ENCODE measurements at regions not wholly inside any gene's neighbourhood (a gene's known extent, or its start where the extent isn't known, plus 50 kb on each side); places are given as distances from the start of the nearest gene placed in this dataset.

- TF ChIP-seq FOXM1 (IDR thresholded peaks at IDR 0.05; ENCODE audit: borderline replicate concordance, low read depth) (no peak), TEAD4 (IDR thresholded peaks at IDR 0.05) (no peak), REST (IDR thresholded peaks at IDR 0.05; ENCODE audit: low read depth) (no peak), USF1 (IDR thresholded peaks at IDR 0.05) (no peak), TAF1 (IDR thresholded peaks at IDR 0.05; ENCODE audit: low read depth) (no peak), CEBPB (IDR thresholded peaks at IDR 0.05) (no peak), MAX (IDR thresholded peaks at IDR 0.05) (no peak)
Observed at GRCh38 chr10:9719246-9719645, 1298.4 kb upstream of the CELF2 start.

- no peak for TF ChIP-seq EP300 (IDR thresholded peaks at IDR 0.05; ENCODE audit: borderline replicate concordance)
- no peak for TF ChIP-seq NFIC (IDR thresholded peaks at IDR 0.05)
- TF ChIP-seq TEAD4 (IDR thresholded peaks at IDR 0.05), result no peak
- TF ChIP-seq ZBTB7A (IDR thresholded peaks at IDR 0.05; ENCODE audit: low read depth), result no peak
- TF ChIP-seq REST (IDR thresholded peaks at IDR 0.05; ENCODE audit: low read depth), result no peak
- no peak for TF ChIP-seq FOXM1 (IDR thresholded peaks at IDR 0.05; ENCODE audit: borderline replicate concordance, low read depth)
- no peak for TF ChIP-seq RAD21 (IDR thresholded peaks at IDR 0.05; ENCODE audit: low read depth)
- no peak for TF ChIP-seq USF1 (IDR thresholded peaks at IDR 0.05)
- no peak for TF ChIP-seq TCF12 (IDR thresholded peaks at IDR 0.05; ENCODE audit: low read depth)
- TF ChIP-seq CREB1 (IDR thresholded peaks at IDR 0.05; ENCODE audit: low read depth), result no peak
- TF ChIP-seq YY1 (IDR thresholded peaks at IDR 0.05; ENCODE audit: low read depth), result no peak
- TF ChIP-seq EGR1 (IDR thresholded peaks at IDR 0.05), result no peak
- TF ChIP-seq MAX (IDR thresholded peaks at IDR 0.05), result no peak
- TF ChIP-seq CEBPB (IDR thresholded peaks at IDR 0.05), result no peak
- no peak for TF ChIP-seq TAF1 (IDR thresholded peaks at IDR 0.05; ENCODE audit: low read depth)
Observed at GRCh38 chr10:9733766-9734165, 1283.9 kb upstream of the CELF2 start.

GRCh38 chr10:9734218-9734617 lies 1283.5 kb upstream of the CELF2 start:
- TF ChIP-seq REST (IDR thresholded peaks at IDR 0.05; ENCODE audit: low read depth) (no peak), EGR1 (IDR thresholded peaks at IDR 0.05) (no peak), USF1 (IDR thresholded peaks at IDR 0.05) (no peak), RAD21 (IDR thresholded peaks at IDR 0.05; ENCODE audit: low read depth) (no peak), TEAD4 (IDR thresholded peaks at IDR 0.05) (no peak), CEBPB (IDR thresholded peaks at IDR 0.05) (no peak), ZBTB7A (IDR thresholded peaks at IDR 0.05; ENCODE audit: low read depth) (no peak), CREB1 (IDR thresholded peaks at IDR 0.05; ENCODE audit: low read depth) (no peak), YY1 (IDR thresholded peaks at IDR 0.05; ENCODE audit: low read depth) (no peak), TCF12 (IDR thresholded peaks at IDR 0.05; ENCODE audit: low read depth) (no peak), TAF1 (IDR thresholded peaks at IDR 0.05; ENCODE audit: low read depth) (no peak), NFIC (IDR thresholded peaks at IDR 0.05) (no peak), EP300 (IDR thresholded peaks at IDR 0.05; ENCODE audit: borderline replicate concordance) (no peak), MAX (IDR thresholded peaks at IDR 0.05) (no peak), FOXM1 (IDR thresholded peaks at IDR 0.05; ENCODE audit: borderline replicate concordance, low read depth) (no peak)

GRCh38 chr10:9735731-9736130 lies 1281.9 kb upstream of the CELF2 start:
- TF ChIP-seq CEBPB (IDR thresholded peaks at IDR 0.05), result no peak
- no peak for TF ChIP-seq YY1 (IDR thresholded peaks at IDR 0.05; ENCODE audit: low read depth)
- TF ChIP-seq REST (IDR thresholded peaks at IDR 0.05; ENCODE audit: low read depth), result no peak
- TF ChIP-seq RAD21 (IDR thresholded peaks at IDR 0.05; ENCODE audit: low read depth), result no peak
- TF ChIP-seq ZBTB7A (IDR thresholded peaks at IDR 0.05; ENCODE audit: low read depth), result no peak
- TF ChIP-seq EP300 (IDR thresholded peaks at IDR 0.05; ENCODE audit: borderline replicate concordance), result no peak
- TF ChIP-seq CREB1 (IDR thresholded peaks at IDR 0.05; ENCODE audit: low read depth), result no peak
- TF ChIP-seq TCF12 (IDR thresholded peaks at IDR 0.05; ENCODE audit: low read depth), result no peak
- no peak for TF ChIP-seq FOXM1 (IDR thresholded peaks at IDR 0.05; ENCODE audit: borderline replicate concordance, low read depth)
